DND-41 (cell line): ENCODE measurements at regions not wholly inside any gene's neighbourhood (a gene's known extent, or its start where the extent isn't known, plus 50 kb on each side); places are given as distances from the start of the nearest gene placed in this dataset.

Experiments used
- CTCF ChIP-seq: IDR thresholded peaks from 2 replicates; pipeline ENCODE4 v1.5.1; 2012; ENCODE audit warnings: borderline replicate concordance, low read length, moderate library complexity, mild to moderate bottlenecking; ENCODE audit not compliant: poor library complexity, severe bottlenecking; ENCODE audit errors: extremely low read depth
- EZH2 ChIP-seq: IDR thresholded peaks from 3 replicates; pipeline ENCODE4 v1.6.1; 2012; ENCODE audit warnings: borderline replicate concordance, low read depth, mild to moderate bottlenecking, moderate library complexity, low read length, inconsistent platforms; ENCODE audit not compliant: severe bottlenecking

GRCh38 chrX:6708676-6709380 is 173.9 kb upstream of the VCX3A start:
- TF ChIP-seq CTCF = no peak
- TF ChIP-seq EZH2 = no peak
